Adrenal gland (tissue), 5 donors: ENCODE measurements at regions not wholly inside any gene's neighbourhood (a gene's known extent, or its start where the extent isn't known, plus 50 kb on each side); places are given as distances from the start of the nearest gene placed in this dataset.

ENCODE experiments used
- CTCF ChIP-seq, 6 experiments: fragments of 450-650 bp in 4 of 6; fragments of 200-600 bp in 2 of 6; sonication (generic) in 1 of 6; IDR thresholded peaks; 1 replicate in 5 of 6; 2 replicates in 1 of 6; pipeline versions ENCODE4 v1.5.1 to v1.8.0; 2016 to 2021; ENCODE audit warnings: antibody characterized with exemption in 6 of 6, mild to moderate bottlenecking in 2 of 6, moderate library complexity in 1 of 6
- POLR2A ChIP-seq, 2 donors: fragments of 450-650 bp; IDR thresholded peaks; one replicate each; pipeline ENCODE4 v1.6.1; 2017; ENCODE audit warnings: antibody characterized with exemption in 2 of 2, mild to moderate bottlenecking in 2 of 2, moderate library complexity in 1 of 2
- donor health status: DM: no; HTN: no; CAD: no.

- TF ChIP-seq CTCF (IDR thresholded peaks at IDR 0.05) (no peak), POLR2A (IDR thresholded peaks at IDR 0.05) (no peak)
Measured at GRCh38 chr1:30629501-30629900, 93.9 kb downstream of the MATN1 start.
